ENCODE measurements at regions not wholly inside any gene's neighbourhood (a gene's known extent, or its start where the extent isn't known, plus 50 kb on each side); places are given as distances from the start of the nearest gene placed in this dataset.

DNA sequence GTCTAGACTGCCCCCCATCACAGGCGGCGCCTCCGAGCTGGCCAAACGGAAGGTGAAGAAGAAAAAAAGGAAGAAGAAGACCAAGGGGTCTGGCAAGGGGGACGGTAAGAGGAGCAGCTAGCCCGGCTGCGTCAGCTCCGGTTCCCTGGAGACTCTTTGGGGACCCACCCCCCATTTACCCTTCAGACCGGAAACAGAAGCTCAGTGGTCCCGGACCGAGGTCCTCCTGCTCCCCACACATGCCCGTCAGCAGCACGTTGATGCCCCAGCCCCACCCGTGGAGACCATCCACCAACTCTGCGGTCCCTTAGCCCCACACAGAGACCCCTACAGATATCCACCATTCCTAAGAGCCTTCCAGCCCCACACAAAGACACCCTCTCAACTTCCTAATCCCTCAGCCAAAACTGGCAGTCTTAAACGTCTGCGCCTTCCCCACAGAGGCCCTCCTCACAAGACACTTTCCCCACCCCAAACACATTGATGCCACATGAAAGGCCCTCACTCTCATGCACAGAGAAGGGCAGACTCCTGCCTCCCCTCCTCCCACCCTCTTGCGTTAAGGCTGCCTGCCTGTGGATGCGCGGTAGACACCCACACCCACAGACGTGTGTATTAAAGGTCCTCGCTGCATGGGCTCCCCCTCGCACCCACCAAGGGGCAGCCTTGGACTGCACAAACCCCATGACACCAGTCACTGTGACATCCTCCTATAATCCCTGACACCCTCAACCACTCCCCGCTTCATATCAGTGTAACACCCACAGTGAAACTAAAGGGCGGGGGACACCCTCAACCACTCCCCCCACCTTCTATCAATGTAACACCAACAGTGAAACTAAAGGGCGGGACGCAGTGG, 58.2 kb upstream of the RPH3AL start:
- peak overlapping the region; percentile 94 for H3K27ac Mint-ChIP-seq (ENCODE audit: unreplicated experiment)
- no peak for TF ChIP-seq CTCF (IDR thresholded peaks at IDR 0.05; ENCODE audit: partially characterized antibody, unreplicated experiment)
- H3K9me3 Mint-ChIP-seq (ENCODE audit: unreplicated experiment): peaks cover 15% of the 10 kb centered on the region
- H3K27me3 Mint-ChIP-seq (ENCODE audit: unreplicated experiment): peaks cover 20% of the 10 kb centered on the region
- H3K36me3 Mint-ChIP-seq (ENCODE audit: unreplicated experiment): no peaks in the 10 kb centered on the region
- peaks cover 6% of the 10 kb centered on the region for H3K4me1 Mint-ChIP-seq (ENCODE audit: low read depth, unreplicated experiment)
- DNase-seq: peak; percentile 25
- H3K4me3 Mint-ChIP-seq (ENCODE audit: unreplicated experiment): peak overlapping the region; percentile 91

DNA sequence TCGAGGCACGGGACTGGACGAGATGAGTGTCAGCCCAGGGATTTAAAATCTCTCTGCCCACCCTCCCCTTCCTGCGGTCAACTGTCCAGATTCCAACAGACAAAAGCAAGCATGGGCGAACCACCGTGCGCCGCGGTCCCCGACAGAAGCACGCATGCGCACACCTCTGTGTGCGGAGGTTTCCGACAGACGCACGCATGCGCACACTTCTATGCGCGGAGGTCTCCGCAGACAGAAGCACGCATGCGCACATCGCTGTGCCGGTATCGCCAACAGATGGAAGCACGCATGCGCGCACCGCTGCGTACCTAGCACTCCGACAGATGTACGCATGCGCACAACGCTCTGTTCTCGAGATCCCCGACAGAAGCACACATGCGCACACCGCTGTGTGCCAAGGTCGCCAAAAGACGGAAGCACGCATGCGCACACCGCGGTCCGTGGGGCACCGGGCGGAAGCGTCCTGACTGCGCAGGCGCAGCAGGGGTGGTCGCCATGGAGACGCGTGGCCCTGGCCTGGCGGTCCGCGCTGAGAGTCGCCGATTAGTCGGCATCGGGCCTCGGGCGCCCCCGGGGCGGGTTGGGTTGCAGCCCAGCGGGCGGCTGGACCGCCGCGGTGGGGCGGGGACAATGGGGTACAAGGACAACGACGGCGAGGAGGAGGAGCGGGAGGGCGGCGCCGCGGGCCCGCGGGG, 57.4 kb upstream of the RPH3AL start:
- H3K36me3 Mint-ChIP-seq (ENCODE audit: unreplicated experiment): no peaks in the 10 kb centered on the region
- peaks cover 15% of the 10 kb centered on the region for H3K9me3 Mint-ChIP-seq (ENCODE audit: unreplicated experiment)
- no peak for TF ChIP-seq CTCF (IDR thresholded peaks at IDR 0.05; ENCODE audit: partially characterized antibody, unreplicated experiment)
- DNase-seq: peak; percentile 99
- peak overlapping the region; percentile 94 for H3K27ac Mint-ChIP-seq (ENCODE audit: unreplicated experiment)
- peaks cover 6% of the 10 kb centered on the region for H3K4me1 Mint-ChIP-seq (ENCODE audit: low read depth, unreplicated experiment)
- peak overlapping the region; percentile 91 for H3K4me3 Mint-ChIP-seq (ENCODE audit: unreplicated experiment)
- H3K27me3 Mint-ChIP-seq (ENCODE audit: unreplicated experiment): peaks cover 20% of the 10 kb centered on the region

GRCh38 chr17:409308-409847, 56.8 kb upstream of the RPH3AL start:
- peak overlapping the region; percentile 91 for H3K4me3 Mint-ChIP-seq (ENCODE audit: unreplicated experiment)
- H3K9me3 Mint-ChIP-seq (ENCODE audit: unreplicated experiment): peaks cover 16% of the 10 kb centered on the region
- H3K4me1 Mint-ChIP-seq (ENCODE audit: low read depth, unreplicated experiment): peaks cover 6% of the 10 kb centered on the region
- no peak for TF ChIP-seq CTCF (IDR thresholded peaks at IDR 0.05; ENCODE audit: partially characterized antibody, unreplicated experiment)
- H3K27ac Mint-ChIP-seq (ENCODE audit: unreplicated experiment): peak overlapping the region; percentile 50
- peaks cover 20% of the 10 kb centered on the region for H3K27me3 Mint-ChIP-seq (ENCODE audit: unreplicated experiment)
- no peak for DNase-seq
- peaks cover 1% of the 10 kb centered on the region for H3K36me3 Mint-ChIP-seq (ENCODE audit: unreplicated experiment)

GRCh38 chr17:404703-405102, 52.1 kb upstream of the RPH3AL start:
- Mint-ChIP-seq H3K9me3 (ENCODE audit: unreplicated experiment) (peaks cover 8% of the 10 kb centered on the region), H3K27ac (ENCODE audit: unreplicated experiment) (no peak overlapping the region), H3K4me1 (ENCODE audit: low read depth, unreplicated experiment) (no peaks in the 10 kb centered on the region), H3K36me3 (ENCODE audit: unreplicated experiment) (peaks cover 4% of the 10 kb centered on the region), H3K27me3 (ENCODE audit: unreplicated experiment) (peaks cover 3% of the 10 kb centered on the region), H3K4me3 (ENCODE audit: unreplicated experiment) (no peak overlapping the region)
- DNase-seq: no peak
- no peak for TF ChIP-seq CTCF (IDR thresholded peaks at IDR 0.05; ENCODE audit: partially characterized antibody, unreplicated experiment)

All from glutamatergic neuron (in vitro differentiated cells).